Loucy (cell line): ENCODE measurements at regions not wholly inside any gene's neighbourhood (a gene's known extent, or its start where the extent isn't known, plus 50 kb on each side); places are given as distances from the start of the nearest gene placed in this dataset.

Experiments used
- H2AFZ ChIP-seq: fragments of 200-600 bp; sonication (generic); 2 replicates; pipeline ENCODE4 v1.6.0; 2016; ENCODE audit warnings: antibody characterized with exemption, mild to moderate bottlenecking, low read length, moderate library complexity
- H3F3A ChIP-seq: fragments of 200-600 bp; 2 replicates; pipeline ENCODE4 v1.6.0; 2016; ENCODE audit warnings: antibody characterized with exemption, low read depth, mild to moderate bottlenecking
- H3K27me3 ChIP-seq: fragments of 200-600 bp; sonication (generic); 2 replicates; pipeline ENCODE4 v1.6.1; 2014; ENCODE audit warnings: low read length, mild to moderate bottlenecking; ENCODE audit not compliant: insufficient read depth, poor library complexity, severe bottlenecking
- H3K36me3 ChIP-seq: fragments of 200-600 bp; sonication (generic); 2 replicates; pipeline ENCODE4 v1.6.1; 2016; ENCODE audit warnings: low read length; ENCODE audit not compliant: insufficient read depth
- H3K4me1 ChIP-seq: fragments of 200-600 bp; sonication (generic); 2 replicates; pipeline ENCODE4 v1.5.1; 2014; ENCODE audit warnings: low read length, mild to moderate bottlenecking; ENCODE audit not compliant: insufficient read depth, poor library complexity, severe bottlenecking
- H3K4me2 ChIP-seq: fragments of 200-600 bp; sonication (generic); 2 replicates; pipeline ENCODE4 v1.6.0; 2014; ENCODE audit warnings: antibody characterized with exemption, low read length, low read depth, mild to moderate bottlenecking; ENCODE audit not compliant: poor library complexity, severe bottlenecking
- H3K4me3 ChIP-seq: fragments of 200-600 bp; sonication (generic); 2 replicates; pipeline ENCODE4 v1.5.1; 2014; ENCODE audit warnings: low read length, mild to moderate bottlenecking, mixed read lengths; ENCODE audit not compliant: poor library complexity, severe bottlenecking
- H3K79me2 ChIP-seq: fragments of 200-600 bp; sonication (generic); 2 replicates; pipeline ENCODE4 v1.6.1; 2014; ENCODE audit warnings: low read length; ENCODE audit not compliant: insufficient read depth
- H3K9ac ChIP-seq: fragments of 200-600 bp; sonication (generic); 2 replicates; pipeline ENCODE4 v1.6.0; 2014; ENCODE audit warnings: mild to moderate bottlenecking, low read depth, low read length, moderate library complexity; ENCODE audit not compliant: poor library complexity, severe bottlenecking
- H3K9me2 ChIP-seq: fragments of 200-600 bp; sonication (generic); replicated peaks from 2 replicates; pipeline ENCODE4 v1.6.1; 2016; ENCODE audit warnings: low read depth, low read length, mixed read lengths
- H3K9me3 ChIP-seq: fragments of 200-600 bp; sonication (generic); 2 replicates; pipeline ENCODE4 v1.6.1; 2014; ENCODE audit warnings: mild to moderate bottlenecking, antibody characterized with exemption, low read length, low read depth; ENCODE audit not compliant: insufficient read depth
- H4K20me1 ChIP-seq: fragments of 200-600 bp; sonication (generic); 2 replicates; pipeline ENCODE4 v1.6.0; 2014; ENCODE audit warnings: antibody characterized with exemption, low read length, mild to moderate bottlenecking; ENCODE audit not compliant: insufficient read depth, poor library complexity, severe bottlenecking
- CTCF ChIP-seq: fragments of 200-600 bp; sonication (generic); conservative IDR thresholded peaks from 2 replicates; pipeline ENCODE4 v1.5.1; 2014; ENCODE audit warnings: mild to moderate bottlenecking, antibody characterized with exemption, low read length

GRCh38 chr18:3397786-3398185 is 52.2 kb upstream of the TGIF1 start:
- Histone ChIP-seq H3K4me2 (no peak overlapping the region), H3K36me3 (no peaks in the 10 kb centered on the region), H4K20me1 (no peaks in the 10 kb centered on the region), H3K79me2 (no peaks in the 10 kb centered on the region), H3K9ac (no peak overlapping the region), H3K27me3 (no peaks in the 10 kb centered on the region), H3K4me3 (no peak overlapping the region), H3F3A (no peaks in the 10 kb centered on the region), H3K9me3 (no peaks in the 10 kb centered on the region), H3K4me1 (no peaks in the 10 kb centered on the region), H2AFZ (no peak overlapping the region), H3K9me2 (no peaks in the 10 kb centered on the region)
- no peak for TF ChIP-seq CTCF
